Hematopoietic multipotent progenitor cell treated with erythropoietin and hydrocortisone succinate and interleukin-3 and kit ligand, for 15 days (in vitro differentiated cells): ENCODE measurements at regions not wholly inside any gene's neighbourhood (a gene's known extent, or its start where the extent isn't known, plus 50 kb on each side); places are given as distances from the start of the nearest gene placed in this dataset.

Experiments used
- DNase-seq: peaks from one replicate; pipeline ENCODE4 v3.0.0-alpha.2; 2015; ENCODE audit warnings: low spot score

DNA sequence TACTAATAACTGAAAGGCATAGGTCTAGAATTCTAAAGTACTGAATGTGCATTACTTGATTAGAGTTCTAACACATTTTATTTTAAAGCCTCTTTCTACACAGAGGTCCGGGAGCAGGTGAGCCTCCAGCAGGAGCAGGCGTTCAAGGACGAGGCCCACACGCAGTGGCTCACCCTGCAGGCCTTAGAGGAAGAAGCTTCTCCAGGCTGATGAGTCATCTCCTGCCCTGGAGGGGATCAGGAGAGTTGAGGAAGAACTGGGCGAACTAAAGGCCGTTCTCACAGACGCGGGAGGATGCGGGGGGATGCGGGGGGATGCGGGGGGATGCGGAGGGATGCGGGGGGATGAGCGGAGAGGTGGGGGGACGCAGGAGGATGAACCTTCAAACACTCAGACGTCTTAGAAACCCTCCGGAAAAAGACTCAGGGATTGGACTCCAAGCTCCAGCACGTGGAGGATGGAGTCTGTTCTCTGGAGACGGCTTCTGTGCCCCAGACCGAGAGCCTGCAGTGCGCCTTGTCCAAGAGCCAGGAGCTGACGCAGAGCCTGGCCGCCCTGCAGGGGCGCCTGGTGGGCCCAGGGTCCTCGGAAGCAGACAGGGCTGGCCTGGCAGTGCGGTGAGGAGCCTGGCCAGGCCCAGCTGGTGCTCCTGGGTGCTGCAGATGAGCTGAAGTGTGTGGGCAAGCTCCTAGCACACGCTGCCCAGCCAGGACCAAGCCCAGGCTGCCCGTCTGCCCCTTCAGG is 433.7 kb upstream of the TPK1 start:
- no peak for DNase-seq

DNA sequence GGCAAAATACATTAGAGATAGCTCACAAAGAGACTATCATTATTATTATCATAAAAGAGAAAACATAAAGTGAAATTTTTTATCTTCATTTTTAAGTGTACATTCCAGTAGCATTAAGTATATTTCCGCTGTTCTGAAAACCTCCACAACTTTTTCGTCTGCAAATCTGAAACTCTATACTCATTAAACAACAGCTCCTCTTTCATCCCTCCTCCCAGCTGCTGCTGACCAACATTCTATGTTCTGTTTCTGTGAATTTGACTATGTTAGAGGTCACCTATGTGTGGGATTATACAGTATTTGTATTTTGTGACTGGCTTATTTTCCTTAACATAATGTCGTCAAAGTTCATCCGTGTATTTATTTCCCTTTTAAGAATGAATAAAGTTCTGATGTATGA is 429.3 kb upstream of the TPK1 start:
- DNase-seq, result no peak

DNA sequence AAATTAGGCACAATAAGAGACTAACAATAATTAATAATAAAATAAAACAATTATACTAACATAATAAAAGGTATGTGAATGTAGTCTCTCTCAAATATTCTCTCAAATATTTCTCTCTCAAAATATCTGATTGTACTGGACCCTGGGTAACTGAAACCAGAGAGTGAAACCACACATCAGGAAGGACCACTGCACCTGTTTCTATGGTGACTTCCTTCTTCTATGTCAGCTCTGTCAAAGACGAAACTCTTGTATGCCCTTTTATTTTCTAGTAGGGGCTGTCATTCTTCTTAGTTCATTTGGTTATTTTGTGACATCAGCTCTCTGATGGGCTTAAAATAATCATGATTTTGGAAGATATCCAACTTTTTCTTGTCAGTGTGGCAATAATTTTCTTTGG is 428.0 kb upstream of the TPK1 start:
- DNase-seq, result no peak

- no peak for DNase-seq
Measured at GRCh38 chr7:145252031-145252430, 416.2 kb upstream of the TPK1 start.

DNA sequence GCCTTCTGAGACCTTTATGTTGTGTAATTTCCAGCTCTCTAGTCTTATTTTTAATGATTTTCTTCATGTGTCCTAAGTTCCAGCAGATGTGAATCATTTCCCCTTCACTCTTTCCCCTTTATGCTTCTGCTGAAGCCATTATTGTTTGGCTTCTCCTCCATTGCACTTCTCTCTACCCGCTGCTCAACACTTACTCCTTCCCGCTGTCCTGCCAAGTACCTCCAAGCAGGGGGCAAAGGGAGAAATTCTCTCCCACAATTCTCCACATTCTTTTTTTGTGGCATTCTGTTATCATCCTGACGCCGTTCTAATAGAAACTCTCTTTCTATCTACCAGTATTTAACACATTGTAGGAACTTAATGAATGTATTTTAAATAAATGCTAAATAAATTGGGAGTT is 388.9 kb upstream of the TPK1 start:
- DNase-seq, result no peak

GRCh38 chr7:145219461-145219860 is 383.6 kb upstream of the TPK1 start:
- no peak for DNase-seq

- no peak for DNase-seq
Measured at GRCh38 chr7:145216866-145217265, 381.0 kb upstream of the TPK1 start.

DNA sequence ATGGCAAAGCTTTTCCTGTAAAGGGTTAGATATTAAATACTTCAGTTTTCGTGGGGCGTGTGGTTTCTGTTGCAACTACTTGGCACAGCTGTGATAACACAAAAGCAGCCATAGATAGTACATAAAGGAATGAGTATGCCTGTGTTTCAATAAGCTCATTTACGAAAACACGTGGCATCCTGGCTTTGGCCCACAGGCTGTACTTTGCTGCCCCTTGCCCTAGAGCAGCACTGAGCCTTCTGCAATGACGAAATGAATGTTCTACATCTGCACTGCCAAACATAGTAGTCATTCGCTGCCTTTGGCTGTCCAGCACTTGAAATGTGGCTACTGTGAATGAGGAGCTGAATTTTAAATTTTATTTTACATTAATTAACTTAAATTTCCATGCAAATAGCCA is 376.2 kb upstream of the TPK1 start:
- DNase-seq, result no peak

DNA sequence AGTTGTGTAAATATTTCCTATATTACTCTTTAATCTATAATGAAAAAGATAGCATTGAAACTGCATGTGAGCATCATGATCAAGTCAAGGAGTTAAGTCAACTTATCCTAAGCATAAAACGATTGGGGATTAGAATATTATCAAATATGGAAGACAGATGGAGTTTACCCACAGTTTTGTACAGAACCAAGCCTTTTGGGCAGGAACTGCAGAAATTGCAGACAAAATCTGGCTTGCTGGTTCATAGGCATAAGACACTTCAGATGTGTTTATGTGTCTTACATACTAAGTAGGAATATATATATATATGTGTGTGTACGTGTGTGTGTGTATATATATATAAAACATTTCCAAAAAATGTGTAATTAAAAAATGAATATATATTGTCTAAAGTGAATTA is 375.4 kb upstream of the TPK1 start:
- DNase-seq, result no peak

- DNase-seq, result no peak
Measured at GRCh38 chr7:145193951-145194350, 358.1 kb upstream of the TPK1 start.

DNA sequence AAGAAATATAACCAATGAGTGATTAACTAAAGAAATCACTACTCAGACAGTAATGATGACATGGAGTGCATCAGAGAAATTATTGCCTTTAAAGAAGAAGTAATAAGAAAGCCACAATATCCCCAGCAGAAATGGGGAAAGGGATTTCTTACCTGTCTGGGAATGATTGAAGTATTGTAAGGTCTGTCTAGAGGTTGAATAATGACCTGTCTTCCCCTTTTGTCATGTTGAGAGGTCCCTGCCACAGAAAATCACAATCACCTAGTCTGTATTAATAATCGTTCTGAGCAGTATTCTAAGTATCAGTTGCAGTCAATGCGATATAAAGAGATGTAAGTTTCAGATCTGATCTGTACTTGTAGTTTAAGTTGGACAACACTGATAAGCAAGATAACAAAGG is 349.1 kb upstream of the TPK1 start:
- DNase-seq, result no peak

DNA sequence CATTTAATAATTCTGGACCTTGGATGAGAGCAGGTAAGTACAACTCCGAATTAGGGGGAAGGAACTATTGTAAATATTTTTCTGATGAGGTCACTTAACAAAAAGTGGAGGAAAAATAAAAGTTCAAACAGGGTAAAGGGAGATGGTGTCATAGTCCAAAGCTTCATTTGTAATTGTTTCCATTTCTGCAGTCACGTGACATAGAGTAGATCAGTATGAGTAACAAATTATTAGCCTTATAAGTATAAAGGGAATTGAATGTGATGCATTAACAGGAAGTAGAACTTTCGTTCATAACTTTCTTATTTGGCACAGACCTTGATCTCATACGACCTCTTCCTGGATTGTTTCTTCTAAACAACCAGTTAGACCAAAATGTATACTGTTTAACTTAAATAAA is 347.2 kb upstream of the TPK1 start:
- no peak for DNase-seq

DNA sequence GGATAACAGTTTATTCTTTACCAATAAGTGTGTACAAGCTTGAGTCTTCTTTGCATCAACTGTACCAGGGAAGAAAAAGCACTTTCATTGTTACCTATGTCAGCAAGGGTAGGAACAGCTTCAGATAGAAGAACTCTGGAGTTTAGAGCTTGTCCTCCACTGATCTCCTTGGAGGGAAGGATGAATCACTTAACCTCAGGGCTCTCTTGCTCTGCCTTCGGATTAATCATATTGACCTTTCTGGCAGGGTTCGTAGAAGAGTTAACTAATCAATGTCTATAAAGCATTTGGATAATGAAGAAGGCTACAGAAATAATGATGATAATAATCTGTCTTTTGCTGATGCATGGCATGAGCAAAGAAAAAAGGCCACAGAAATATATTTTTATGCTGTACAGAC is 339.5 kb upstream of the TPK1 start:
- no peak for DNase-seq

DNA sequence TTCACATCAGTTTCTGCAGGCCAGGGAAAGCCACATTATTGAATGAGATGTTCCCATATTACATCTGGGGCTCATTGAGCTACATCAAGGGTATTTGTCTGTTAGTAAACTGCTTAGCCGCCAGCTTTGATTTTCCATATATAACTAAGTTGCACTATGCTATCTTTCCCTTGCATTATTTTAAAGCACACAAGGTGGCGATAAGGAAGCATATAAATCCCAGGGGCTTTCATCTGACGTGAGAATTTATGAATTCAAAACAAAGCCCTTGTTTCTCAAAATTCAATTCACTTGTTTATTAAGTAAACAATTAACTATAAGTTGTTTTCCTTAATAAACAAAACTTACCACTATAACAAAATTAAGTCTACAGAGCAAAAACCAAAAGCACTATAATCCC is 334.1 kb upstream of the TPK1 start:
- no peak for DNase-seq

- no peak for DNase-seq
Measured at GRCh38 chr7:145168879-145169278, 333.0 kb upstream of the TPK1 start.

- DNase-seq, result no peak
Measured at GRCh38 chr7:145168427-145168826, 332.6 kb upstream of the TPK1 start.

DNA sequence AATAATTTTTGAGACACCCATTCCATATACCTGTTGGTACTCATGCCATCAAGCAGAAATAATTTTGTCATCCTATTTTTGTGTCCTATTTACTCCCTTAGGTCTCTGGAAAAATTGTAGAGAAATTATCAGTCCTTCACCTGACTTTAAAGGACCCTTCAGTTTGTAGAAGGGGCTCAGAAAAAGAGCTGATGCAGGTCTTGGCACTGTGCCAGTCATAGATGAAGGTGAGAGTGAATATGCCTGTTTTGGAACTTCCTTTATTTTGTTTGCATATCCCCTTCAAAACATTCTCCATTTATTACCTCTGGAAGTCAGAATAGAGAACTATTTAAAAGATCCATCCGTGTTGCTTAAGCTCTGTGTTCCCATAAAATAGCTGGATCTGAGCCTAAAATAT is 321.0 kb upstream of the TPK1 start:
- no peak for DNase-seq

- no peak for DNase-seq
Measured at GRCh38 chr7:145152589-145152988, 316.7 kb upstream of the TPK1 start.

GRCh38 chr7:145151676-145152075 is 315.8 kb upstream of the TPK1 start:
- DNase-seq, result no peak

DNA sequence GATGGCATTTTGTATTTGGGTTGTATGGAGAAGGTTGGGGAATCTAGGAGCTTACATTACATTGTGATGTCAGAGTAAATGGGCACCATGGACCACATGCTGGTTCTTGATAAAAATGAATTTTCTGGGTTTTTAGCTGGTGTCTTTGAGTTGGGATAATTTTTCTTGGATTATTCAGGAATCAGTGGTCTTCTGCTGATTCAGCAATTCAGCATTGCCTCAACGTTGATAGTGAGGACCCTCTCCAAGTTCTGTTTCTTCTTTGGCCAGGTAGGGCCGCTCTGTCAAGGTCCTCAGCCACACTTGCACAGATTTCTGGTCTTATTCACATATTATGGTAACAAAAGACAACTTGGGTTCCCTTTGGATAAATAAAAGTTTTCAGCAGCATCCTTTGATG is 312.0 kb upstream of the TPK1 start:
- no peak for DNase-seq

GRCh38 chr7:145143685-145144084 is 307.8 kb upstream of the TPK1 start:
- DNase-seq, result no peak

DNA sequence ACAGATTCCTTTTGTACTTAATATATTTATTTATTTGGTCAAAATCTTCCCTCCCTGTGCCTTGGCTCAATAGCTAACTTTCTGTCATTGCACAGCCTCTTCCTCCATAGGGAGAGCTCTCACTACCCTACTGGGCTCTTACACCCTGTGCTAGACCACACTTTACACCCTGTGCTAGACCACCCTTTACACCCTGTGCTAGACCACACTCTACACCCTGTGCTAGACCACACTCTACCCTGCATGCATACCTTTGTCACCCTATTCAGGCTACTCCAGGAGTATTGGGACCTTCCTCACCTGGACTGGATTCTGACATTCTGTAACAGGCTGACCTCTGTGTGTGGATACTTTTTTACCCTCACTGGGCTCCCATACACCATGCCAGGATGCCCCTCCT is 298.5 kb upstream of the TPK1 start:
- no peak for DNase-seq

GRCh38 chr7:145123502-145123901 is 287.6 kb upstream of the TPK1 start:
- no peak for DNase-seq

GRCh38 chr7:145106001-145106400 is 270.1 kb upstream of the TPK1 start:
- DNase-seq, result no peak

DNA sequence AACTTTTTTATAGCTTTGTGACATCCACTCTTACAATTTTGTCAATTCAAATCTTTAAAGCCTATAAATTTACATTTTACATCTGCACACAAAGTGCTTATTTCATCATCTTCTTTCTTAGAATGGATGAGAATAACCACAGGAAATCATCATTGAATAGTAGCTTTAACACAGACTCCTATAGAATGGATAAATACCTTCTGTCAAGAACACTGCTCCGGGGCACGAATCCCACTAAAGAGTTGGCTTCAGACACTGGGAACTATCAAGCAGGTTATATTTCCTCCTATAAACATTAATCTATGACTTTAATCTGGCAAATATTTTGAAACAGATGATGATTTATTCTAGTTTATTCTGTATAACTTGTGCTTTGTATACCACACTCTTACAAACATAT is 269.7 kb upstream of the TPK1 start:
- DNase-seq, result no peak
